ENCODE measurements at regions not wholly inside any gene's neighbourhood (a gene's known extent, or its start where the extent isn't known, plus 50 kb on each side); places are given as distances from the start of the nearest gene placed in this dataset.

GRCh38 chr10:78394047-78394446 is 360.4 kb downstream of the RPS24 start:
- DNase-seq (ENCODE audit: low spot score), result no peak

GRCh38 chr10:78395162-78395561 is 361.5 kb downstream of the RPS24 start:
- no peak for DNase-seq (ENCODE audit: low spot score)

- no peak for DNase-seq (ENCODE audit: low spot score)
Observed at GRCh38 chr10:78396754-78397153, 363.1 kb downstream of the RPS24 start.

GRCh38 chr10:78397786-78398185 is 364.1 kb downstream of the RPS24 start:
- no peak for DNase-seq (ENCODE audit: low spot score)

- DNase-seq (ENCODE audit: low spot score), result no peak
Observed at GRCh38 chr10:78398382-78398781, 364.7 kb downstream of the RPS24 start.

GRCh38 chr10:78401624-78402367 is 368.1 kb downstream of the RPS24 start:
- DNase-seq (ENCODE audit: low spot score), result no peak

GRCh38 chr10:78402591-78402990 is 368.9 kb downstream of the RPS24 start:
- DNase-seq (ENCODE audit: low spot score), result no peak

GRCh38 chr10:78403781-78404180 is 370.1 kb downstream of the RPS24 start:
- DNase-seq (ENCODE audit: low spot score), result no peak

GRCh38 chr10:78404296-78404695 is 370.6 kb downstream of the RPS24 start:
- DNase-seq (ENCODE audit: low spot score), result no peak

- DNase-seq (ENCODE audit: low spot score), result peak; percentile 31
Observed at GRCh38 chr10:78405231-78405630, 371.6 kb downstream of the RPS24 start.

- DNase-seq (ENCODE audit: low spot score), result no peak
Observed at GRCh38 chr10:78405736-78406135, 372.1 kb downstream of the RPS24 start.

GRCh38 chr10:78406648-78407008 is 373.0 kb downstream of the RPS24 start:
- DNase-seq (ENCODE audit: low spot score), result no peak

GRCh38 chr10:78407009-78407711 is 373.5 kb downstream of the RPS24 start:
- peak; percentile 56 for DNase-seq (ENCODE audit: low spot score)

GRCh38 chr10:78407966-78408365 is 374.3 kb downstream of the RPS24 start:
- no peak for DNase-seq (ENCODE audit: low spot score)

GRCh38 chr10:78408671-78409472 is 375.2 kb downstream of the RPS24 start:
- no peak for DNase-seq (ENCODE audit: low spot score)

GRCh38 chr10:78410046-78410965 is 376.6 kb downstream of the RPS24 start:
- no peak for DNase-seq (ENCODE audit: low spot score)

GRCh38 chr10:78411716-78412115 is 378.1 kb downstream of the RPS24 start:
- no peak for DNase-seq (ENCODE audit: low spot score)

GRCh38 chr10:78412605-78413004 is 378.9 kb downstream of the RPS24 start:
- no peak for DNase-seq (ENCODE audit: low spot score)

- DNase-seq (ENCODE audit: low spot score), result no peak
Observed at GRCh38 chr10:78413076-78414055, 379.7 kb downstream of the RPS24 start.

- DNase-seq (ENCODE audit: low spot score), result no peak
Observed at GRCh38 chr10:78414380-78414779, 380.7 kb downstream of the RPS24 start.

GRCh38 chr10:78415111-78415510 is 381.4 kb downstream of the RPS24 start:
- DNase-seq (ENCODE audit: low spot score), result no peak

All from AG08395 (cell line).